COLO668 (cell line): ENCODE measurements at regions not wholly inside any gene's neighbourhood (a gene's known extent, or its start where the extent isn't known, plus 50 kb on each side); places are given as distances from the start of the nearest gene placed in this dataset.

Experiments
- DNase-seq: peaks from one replicate; lab custom pipeline; 2025; ENCODE audit not compliant: unreplicated experiment; lab: John Stamatoyannopoulos, UW

DNA sequence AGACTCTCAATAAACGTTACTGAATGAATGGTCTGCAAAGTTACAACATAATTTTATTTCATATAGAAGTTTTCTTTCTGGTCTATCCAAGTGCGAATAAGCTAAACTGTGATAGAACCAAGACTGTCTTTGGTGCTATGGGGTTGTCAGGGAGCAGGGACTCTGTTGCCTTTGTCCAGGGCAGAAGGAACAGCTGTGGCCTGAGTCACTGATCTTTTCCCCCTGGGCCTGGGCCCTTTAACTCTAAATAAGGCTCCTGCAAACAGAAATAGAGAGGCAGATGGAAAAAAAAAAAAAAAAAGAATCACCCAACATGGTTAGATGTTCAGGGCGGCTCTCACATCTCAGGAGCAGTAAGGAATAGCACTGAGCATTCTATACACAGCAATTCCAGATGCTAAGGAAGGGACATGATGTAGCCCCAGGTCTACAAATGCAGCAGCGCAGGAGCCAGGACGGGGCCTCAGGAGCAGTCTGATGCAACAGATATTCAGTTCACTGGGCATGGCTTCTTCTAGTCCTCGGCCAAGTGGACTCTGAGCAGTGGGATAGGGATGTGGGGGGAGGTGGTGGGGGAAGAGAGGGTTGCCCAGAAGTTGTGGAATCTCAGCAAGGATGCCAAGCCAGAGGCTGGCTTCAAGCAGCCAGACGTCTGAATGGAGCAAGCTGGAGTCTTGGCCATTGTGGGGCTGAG lies 247.1 kb upstream of the SIX2 start:
- DNase-seq: no peak

- DNase-seq: no peak
Observed at GRCh38 chr2:45255563-45255962, 246.3 kb upstream of the SIX2 start.

- no peak for DNase-seq
Observed at GRCh38 chr2:45254025-45254424, 244.8 kb upstream of the SIX2 start.

DNA sequence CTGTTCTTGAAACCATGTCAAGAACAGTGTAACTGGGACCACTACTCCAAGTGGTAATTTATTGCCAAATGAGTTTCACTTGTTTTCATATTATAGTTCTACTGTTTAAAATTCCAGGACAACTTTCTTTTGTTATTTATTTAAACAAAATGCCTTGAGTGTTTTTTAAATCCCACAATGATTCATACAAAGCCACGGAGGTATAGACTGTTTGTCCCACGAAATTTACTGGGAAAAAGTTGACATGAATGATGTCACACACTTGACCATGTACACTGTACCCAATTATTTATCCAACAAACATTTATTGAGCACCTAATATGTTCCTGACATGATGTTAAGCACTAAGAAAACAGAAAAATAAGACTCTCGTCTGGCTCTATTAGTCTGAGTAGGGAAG lies 243.9 kb upstream of the SIX2 start:
- DNase-seq: no peak

DNA sequence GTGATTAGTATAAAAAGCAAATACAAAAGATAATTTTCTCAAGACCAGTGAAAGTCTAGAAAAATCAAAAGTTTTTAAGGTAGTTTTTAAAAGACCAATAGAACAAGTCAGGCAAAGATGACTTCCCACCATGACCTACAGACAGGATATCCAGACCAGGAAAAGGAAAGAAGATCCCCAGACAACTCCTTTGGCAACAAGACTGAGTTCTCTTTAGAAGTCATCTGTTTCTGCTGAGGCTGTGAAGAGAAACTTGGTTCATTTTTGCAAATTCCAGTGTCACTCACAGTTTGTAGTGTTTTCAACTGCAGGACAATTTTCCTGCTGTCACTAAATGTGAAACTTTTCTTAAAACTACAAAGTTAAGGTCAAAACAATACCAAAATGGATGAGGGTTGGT lies 240.9 kb upstream of the SIX2 start:
- no peak for DNase-seq

GRCh38 chr2:45248214-45248613 lies 239.0 kb upstream of the SIX2 start:
- DNase-seq: no peak

DNA sequence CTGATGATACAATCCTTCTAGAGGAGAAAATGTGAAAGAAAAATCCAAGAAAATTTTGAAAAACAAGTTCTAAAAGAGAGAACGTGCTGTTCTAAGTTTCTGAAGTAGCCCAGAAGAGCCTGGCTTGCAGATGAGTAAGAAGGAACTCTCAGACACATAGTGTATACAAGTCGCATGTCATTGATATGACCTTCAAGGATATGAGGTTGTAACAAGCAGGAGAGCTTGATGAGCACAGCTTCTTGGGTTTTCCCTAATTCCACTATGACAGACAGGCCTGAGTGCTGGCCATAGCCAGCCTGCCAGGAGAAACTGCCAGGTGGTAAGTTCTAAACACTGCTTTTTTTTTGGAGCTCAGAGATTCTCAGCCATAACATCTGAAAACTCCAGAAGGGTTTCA lies 235.7 kb upstream of the SIX2 start:
- no peak for DNase-seq

DNA sequence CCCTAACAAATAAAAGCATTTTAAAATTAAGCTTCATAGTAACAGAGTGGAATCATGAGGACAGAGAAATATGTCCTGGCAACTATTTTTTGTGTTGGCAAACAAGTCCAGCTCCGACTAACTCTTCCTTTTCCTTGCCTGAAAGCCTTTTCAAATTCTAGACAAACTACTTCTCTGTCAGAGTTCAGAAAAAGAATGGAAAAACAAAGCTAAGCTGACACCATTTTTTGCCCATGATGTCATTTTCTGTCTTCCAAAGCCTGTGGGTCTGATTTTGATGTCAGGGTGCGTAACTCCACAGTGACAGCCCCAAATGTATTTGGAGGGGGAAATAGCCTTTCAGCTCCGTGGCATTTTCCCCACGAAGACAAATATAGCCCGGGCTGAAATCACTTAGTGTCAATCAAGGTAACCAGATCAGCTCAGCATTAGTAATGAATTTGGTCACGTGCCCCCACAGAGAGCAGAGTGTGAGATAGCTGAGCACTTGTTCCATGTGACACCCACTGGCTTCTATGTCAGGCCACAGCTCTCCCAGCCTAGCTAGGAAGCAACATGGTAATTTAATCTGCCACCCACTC lies 233.0 kb upstream of the SIX2 start:
- DNase-seq: peak; percentile 56

- no peak for DNase-seq
Observed at GRCh38 chr2:45241061-45241561, 231.9 kb upstream of the SIX2 start.

GRCh38 chr2:45237850-45238542 lies 228.7 kb upstream of the SIX2 start:
- peak; percentile 38 for DNase-seq

- no peak for DNase-seq
Observed at GRCh38 chr2:45237128-45237527, 227.9 kb upstream of the SIX2 start.

GRCh38 chr2:45236268-45236667 lies 227.0 kb upstream of the SIX2 start:
- DNase-seq: no peak

DNA sequence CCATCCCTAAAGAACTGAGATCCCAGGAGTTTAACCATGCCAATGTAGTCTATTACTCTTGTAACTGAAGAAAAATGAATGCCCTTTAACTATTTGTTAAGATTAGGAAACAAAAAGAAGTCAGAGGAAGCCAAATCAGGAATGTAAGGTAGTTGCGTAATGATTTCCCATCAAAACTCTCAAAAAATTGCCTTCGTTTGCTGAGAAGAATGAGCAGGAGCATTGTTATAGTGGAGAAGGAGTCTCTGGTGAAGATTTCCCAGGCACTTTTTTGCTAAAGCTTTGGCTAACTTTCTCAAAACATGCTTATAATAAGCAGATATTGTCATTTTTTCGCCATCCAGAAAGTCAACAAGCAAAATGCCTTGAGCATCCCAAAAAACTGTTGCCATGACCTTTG lies 224.0 kb upstream of the SIX2 start:
- DNase-seq: no peak

- DNase-seq: no peak
Observed at GRCh38 chr2:45232818-45233217, 223.6 kb upstream of the SIX2 start.

DNA sequence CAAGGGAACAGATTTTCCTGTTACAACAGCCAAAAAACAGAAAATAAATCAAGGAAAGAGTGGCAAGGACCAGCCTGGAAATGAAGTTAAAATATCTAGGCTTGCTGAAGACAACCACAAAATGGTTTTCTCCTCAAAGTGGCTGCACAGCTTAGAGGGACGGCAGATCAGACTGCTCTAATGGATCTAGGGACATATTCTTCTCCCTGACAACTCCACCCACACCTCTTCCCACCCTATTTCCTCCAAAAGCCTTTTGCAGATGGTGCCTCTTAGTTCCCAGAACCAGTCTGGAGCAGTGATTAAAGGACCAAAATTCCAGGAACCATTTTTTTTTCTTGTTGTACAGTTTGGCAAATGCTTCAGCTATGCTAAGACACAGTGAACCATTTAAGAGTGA lies 220.2 kb upstream of the SIX2 start:
- no peak for DNase-seq

GRCh38 chr2:45227347-45227746 lies 218.1 kb upstream of the SIX2 start:
- DNase-seq: no peak

GRCh38 chr2:45224993-45225380 lies 215.7 kb upstream of the SIX2 start:
- no peak for DNase-seq

DNA sequence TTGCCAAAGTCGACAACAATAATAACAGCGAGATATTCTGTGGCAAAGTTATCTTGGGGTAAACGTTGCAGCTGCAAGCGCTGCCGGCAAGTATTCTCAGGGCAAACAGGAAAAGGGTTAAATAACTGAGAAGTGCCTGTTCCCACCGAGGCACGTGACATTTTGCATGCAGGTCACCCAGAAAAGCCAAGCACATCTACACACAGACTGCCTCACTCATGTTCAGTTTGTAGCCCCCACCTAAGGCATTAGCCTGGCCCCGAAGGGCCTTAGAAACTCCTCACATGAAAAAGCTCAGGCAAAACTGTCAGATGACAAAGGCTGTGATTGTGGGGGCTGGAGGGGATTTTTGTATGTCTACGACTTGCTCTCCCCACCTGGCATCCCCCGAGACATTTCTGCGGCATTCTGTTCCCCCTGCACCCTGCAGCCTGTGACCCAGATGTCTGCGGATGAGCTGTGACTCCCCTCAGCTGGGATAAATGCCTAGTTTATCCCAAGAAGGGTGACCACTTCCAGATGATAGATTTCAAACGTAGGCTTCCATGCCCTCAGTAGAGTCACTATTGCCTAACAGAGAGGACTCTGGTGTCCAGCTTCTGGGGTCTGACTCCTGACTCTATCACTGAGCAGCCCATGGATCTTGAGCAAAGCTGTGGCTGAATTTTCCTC lies 215.2 kb upstream of the SIX2 start:
- no peak for DNase-seq

- DNase-seq: no peak
Observed at GRCh38 chr2:45223531-45223930, 214.3 kb upstream of the SIX2 start.

DNA sequence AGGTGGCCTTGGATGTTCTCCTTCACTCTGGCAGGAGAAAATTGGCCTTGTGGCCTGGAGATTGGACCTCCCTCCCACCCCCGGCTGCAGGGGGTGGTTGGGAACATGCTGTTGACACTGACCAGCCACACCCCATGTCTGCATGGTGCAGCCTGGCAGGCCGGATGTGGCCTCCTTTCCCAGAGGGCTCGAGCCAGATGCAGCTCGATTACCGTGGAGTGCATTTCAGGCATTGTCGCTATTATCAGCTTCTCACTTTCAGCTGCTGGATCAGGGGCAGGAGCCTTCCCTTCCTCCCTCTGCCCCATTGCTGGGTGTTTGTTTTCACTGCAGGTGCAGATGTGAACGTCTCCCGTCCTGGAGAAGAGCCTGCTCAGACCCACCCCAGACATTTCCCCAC lies 211.0 kb upstream of the SIX2 start:
- DNase-seq: peak; percentile 86

DNA sequence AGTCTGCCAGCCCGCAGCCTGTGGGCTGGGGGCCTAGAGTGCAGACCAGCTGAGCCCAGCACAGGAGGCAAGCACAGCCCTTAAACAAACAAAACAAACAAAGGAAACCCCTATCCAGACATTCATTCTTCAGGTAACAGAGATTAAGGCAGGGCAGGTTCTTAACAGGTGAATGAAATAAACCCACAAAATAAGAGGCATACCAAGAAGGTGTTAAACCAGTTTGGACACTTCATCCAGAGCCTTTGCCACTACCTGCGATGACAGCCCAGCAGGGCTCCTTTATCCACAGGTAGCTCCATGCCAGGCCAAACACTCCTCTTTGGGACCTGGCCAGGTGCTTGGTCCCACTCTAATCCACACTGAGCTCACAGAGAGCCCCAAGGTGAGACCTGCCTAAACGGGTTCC lies 209.7 kb upstream of the SIX2 start:
- peak; percentile 45 for DNase-seq

DNA sequence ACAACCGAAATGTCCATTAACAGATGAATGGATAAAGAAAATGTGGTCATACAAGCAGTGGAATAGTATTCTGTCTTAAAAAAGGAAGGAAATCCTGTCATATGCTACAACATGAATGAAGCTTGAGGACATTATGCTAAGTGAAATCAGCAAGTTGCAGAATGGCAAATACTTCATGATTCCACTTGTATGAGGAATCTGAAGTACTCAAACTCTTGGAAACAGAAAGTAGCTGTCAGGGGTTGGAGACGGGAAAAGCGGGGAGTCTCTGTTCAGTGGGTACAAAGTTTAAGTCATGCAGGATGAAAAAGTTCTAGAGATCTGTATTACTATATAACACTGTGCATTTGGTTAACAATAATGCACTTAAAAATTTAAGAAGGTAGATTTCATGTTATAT lies 209.0 kb upstream of the SIX2 start:
- no peak for DNase-seq
